ENCODE measurements at regions not wholly inside any gene's neighbourhood (a gene's known extent, or its start where the extent isn't known, plus 50 kb on each side); places are given as distances from the start of the nearest gene placed in this dataset.

- DNase-seq (no peak), ATAC-seq (no peak)
These were observed 114.5 kb upstream of the GUCY1A1 start for GRCh38 chr4:155552180-155552579.

- ATAC-seq (no peak), DNase-seq (no peak)
These were observed 118.5 kb upstream of the GUCY1A1 start for GRCh38 chr4:155548173-155548572.

- no peak for ATAC-seq
- DNase-seq = no peak
These were observed 120.2 kb upstream of the GUCY1A1 start for GRCh38 chr4:155546451-155546850.

DNA sequence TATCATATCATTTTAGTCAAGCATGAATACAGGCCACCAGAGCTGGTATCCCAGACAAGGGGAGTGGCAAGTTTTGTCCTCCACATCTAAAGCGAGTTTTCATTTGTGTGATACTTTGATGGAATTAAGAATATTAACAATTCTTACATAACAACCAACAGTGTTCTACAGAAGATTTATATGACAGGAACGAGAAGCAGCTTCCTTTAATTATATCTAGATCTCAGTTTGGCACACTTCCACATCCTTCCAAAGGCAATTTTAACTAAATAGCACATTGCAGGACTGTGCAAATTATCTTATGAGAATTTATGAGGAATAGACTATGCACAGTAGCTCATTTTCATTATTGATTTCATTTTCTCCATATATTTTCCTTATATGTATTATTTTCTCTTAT, 121.2 kb upstream of the GUCY1A1 start:
- DNase-seq (no peak), ATAC-seq (no peak)

DNA sequence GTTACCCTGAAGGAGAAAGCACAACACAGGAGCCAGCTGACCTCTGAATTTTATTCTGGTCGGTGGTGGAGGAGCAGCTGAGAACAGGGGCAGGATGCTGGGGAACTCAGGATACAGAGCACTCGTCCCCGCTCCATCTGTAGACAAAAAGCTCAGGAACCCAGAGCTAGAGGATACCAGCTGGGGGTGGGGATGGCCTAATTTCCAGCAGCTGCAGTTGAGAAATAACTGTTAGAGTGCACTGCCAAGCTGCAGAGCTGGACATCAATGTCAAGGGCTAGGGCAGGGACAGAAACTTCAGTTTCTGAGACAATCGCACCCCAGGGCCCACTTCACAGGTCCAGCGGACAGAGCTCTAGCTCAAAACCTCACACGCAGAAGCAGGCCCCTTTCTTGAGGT, 122.1 kb upstream of the GUCY1A1 start:
- DNase-seq (no peak), ATAC-seq (no peak)

DNA sequence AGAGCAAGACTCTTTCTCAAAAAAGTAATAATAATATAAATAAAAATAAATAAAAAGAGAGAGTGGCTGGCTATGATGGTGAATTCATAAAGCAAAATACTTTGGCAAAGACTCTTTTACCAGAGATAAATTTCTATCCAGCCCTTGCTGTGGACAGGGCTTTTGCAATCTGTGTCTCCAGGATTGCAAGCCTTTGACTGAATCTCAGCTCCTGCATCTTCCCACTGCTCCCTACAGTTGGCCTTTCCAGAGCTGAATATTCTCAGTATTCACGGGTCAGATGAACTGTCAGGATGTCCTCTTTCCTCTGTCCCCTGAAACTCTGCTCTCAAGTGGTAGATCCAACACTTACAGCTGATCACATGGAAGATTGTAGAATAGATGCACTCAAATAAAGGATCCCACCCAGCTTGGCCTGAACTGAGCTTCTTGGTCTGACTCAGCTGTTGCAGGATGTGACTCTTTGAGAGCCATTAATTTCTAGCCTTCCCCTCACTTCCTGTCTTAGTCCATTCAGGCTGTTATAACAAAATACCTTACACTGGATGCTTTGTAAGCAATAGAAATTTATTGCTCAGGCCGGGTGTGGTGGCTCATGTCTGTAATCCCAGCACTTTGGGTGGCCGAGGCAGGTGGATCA, 123.4 kb upstream of the GUCY1A1 start:
- no peak for ATAC-seq
- no peak for DNase-seq

DNA sequence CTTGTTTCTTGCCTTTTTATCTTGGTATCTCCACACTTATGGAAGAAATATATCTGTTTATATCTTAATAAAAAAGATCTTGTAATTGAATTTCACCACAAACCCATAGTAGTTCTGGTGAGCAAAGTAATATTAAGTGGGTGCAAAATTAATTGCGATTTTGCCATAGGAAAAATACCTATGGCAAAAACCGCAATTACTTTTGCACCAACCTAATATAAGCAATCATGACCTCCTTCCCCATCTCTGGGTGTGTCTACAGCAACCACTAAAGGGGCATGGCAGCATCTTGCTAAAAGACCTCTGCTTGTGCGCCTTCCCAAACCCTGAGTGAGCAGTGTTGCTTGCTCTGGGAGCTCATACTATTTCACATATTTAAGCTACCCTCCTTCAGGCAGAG, 124.2 kb upstream of the GUCY1A1 start:
- DNase-seq = no peak
- no peak for ATAC-seq

- DNase-seq (no peak), ATAC-seq (no peak)
These were observed 124.9 kb upstream of the GUCY1A1 start for GRCh38 chr4:155541716-155542115.

- no peak for ATAC-seq
- no peak for DNase-seq
These were observed 126.0 kb upstream of the GUCY1A1 start for GRCh38 chr4:155540698-155541097.

- no peak for DNase-seq
- ATAC-seq = no peak
These were observed 126.9 kb upstream of the GUCY1A1 start for GRCh38 chr4:155539746-155540145.

DNA sequence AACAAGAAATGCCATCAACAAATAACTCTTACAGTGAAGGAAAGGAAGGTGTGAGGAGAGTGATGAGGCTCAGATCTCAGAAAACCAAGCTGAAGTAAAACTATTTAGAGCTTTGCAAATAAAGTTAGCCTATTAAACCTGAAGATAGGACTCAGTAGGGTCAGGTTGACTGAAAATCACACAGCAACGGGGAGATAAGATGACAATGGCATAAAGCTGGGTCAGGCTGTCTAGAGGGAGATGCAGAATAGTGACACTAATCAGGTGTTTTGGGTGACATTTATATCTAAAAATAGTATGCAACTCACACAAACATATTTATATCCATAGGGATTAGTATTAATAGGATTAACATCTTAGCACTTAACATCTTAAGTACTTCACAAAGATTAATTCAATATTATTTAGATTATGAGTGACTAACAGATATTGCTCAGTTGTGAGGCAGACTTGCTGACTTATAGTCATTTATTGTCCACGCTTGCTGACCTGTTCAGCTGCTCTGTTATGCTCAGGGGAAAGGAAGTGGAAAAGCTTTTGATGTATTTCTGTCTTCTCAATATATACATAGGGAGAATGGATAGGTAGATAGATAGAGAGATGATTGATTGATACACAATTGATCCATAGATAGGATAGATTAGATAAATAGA, 130.7 kb upstream of the GUCY1A1 start:
- no peak for DNase-seq
- no peak for ATAC-seq

GRCh38 chr4:155532373-155533085, 134.1 kb upstream of the GUCY1A1 start:
- no peak for ATAC-seq
- DNase-seq = no peak

DNA sequence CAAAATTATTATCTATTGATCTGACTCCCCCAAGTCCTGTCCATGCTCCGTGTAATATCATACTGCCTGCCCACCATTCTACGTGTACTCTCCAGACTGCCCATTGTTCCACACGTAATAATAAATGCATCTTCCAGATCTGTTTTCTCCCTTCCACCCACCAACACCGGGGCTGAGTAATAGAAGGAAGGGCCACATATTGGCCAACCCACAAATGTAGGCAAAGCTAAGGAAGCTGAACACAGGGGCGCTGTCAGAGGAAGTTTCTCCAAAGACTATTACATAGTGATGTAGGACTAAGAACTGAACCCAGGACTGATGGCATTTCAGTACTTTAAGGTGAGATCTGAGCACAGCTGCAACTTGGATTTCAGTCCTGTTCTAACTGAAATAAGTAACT, 135.8 kb upstream of the GUCY1A1 start:
- ATAC-seq (no peak), DNase-seq (no peak)

GRCh38 chr4:155530290-155530689, 136.4 kb upstream of the GUCY1A1 start:
- ATAC-seq = no peak
- no peak for DNase-seq

GRCh38 chr4:155529716-155530115, 136.9 kb upstream of the GUCY1A1 start:
- ATAC-seq (no peak), DNase-seq (no peak)

- ATAC-seq (no peak), DNase-seq (no peak)
These were observed 137.4 kb upstream of the GUCY1A1 start for GRCh38 chr4:155529272-155529671.

- DNase-seq (no peak), ATAC-seq (no peak)
These were observed 140.0 kb upstream of the GUCY1A1 start for GRCh38 chr4:155526452-155527169.

DNA sequence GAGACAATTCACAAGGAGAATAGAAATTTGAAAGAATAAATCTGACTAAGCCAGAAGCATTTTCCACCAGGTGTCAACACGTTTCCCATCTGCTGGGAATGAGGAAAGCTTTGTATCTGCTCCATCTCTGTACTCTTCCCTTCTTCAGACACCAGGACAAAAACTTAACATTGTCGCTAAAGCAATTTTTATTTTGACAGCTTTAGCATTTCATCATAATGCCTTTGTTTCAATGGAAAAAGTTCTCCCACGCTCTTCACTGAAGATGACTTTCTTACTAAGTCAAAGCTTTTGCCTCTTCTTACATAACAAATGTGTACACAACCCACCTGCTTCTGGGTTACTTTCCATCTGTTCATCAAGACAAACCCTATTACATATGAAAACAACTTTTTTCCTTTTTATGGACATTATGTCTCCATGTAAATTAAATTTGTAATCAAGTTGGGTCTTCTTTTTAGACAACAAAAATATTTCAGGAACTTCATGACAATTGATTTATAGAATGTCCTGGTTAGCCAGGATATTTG, 141.7 kb upstream of the GUCY1A1 start:
- no peak for DNase-seq
- no peak for ATAC-seq

GRCh38 chr4:155523358-155523757, 143.3 kb upstream of the GUCY1A1 start:
- DNase-seq (no peak), ATAC-seq (no peak)

GRCh38 chr4:155522201-155522600, 144.4 kb upstream of the GUCY1A1 start:
- DNase-seq (no peak), ATAC-seq (no peak)

GRCh38 chr4:155521382-155521781, 144.6 kb upstream of the MAP9 start:
- ATAC-seq (no peak), DNase-seq (no peak)

- DNase-seq (no peak), ATAC-seq (no peak)
These were observed 138.8 kb upstream of the MAP9 start for GRCh38 chr4:155515444-155516075.
